Hepatocyte (in vitro differentiated cells): ENCODE measurements at regions not wholly inside any gene's neighbourhood (a gene's known extent, or its start where the extent isn't known, plus 50 kb on each side); places are given as distances from the start of the nearest gene placed in this dataset.

Source experiments
- DNase-seq: peaks from one replicate; pipeline ENCODE4 v3.0.0-alpha.2; 2016; ENCODE audit warnings: low spot score
- H2AFZ ChIP-seq: fragments of 200-600 bp; sonication (generic); 2 replicates; pipeline ENCODE4 v1.6.0; 2016; ENCODE audit warnings: antibody characterized with exemption, mild to moderate bottlenecking
- H3K27ac ChIP-seq: fragments of 200-600 bp; sonication (generic); 2 replicates; pipeline ENCODE4 v1.5.1; 2016; ENCODE audit warnings: mild to moderate bottlenecking
- H3K27me3 ChIP-seq: fragments of 200-600 bp; sonication (generic); 2 replicates; pipeline ENCODE4 v1.6.1; 2016
- H3K36me3 ChIP-seq: fragments of 200-600 bp; sonication (generic); replicated peaks from 2 replicates; pipeline ENCODE4 v1.5.1; 2016; ENCODE audit warnings: low read depth; ENCODE audit not compliant: insufficient read depth
- H3K4me1 ChIP-seq: fragments of 200-600 bp; sonication (generic); 2 replicates; pipeline ENCODE4 v1.5.1; 2016; ENCODE audit warnings: mild to moderate bottlenecking, moderate library complexity; ENCODE audit not compliant: insufficient read depth
- H3K4me2 ChIP-seq: fragments of 200-600 bp; sonication (generic); 2 replicates; pipeline ENCODE4 v1.6.0; 2016
- H3K4me3 ChIP-seq: fragments of 200-600 bp; sonication (generic); 2 replicates; pipeline ENCODE4 v1.5.1; 2016; ENCODE audit warnings: mild to moderate bottlenecking
- H3K79me2 ChIP-seq: fragments of 200-600 bp; sonication (generic); 2 replicates; pipeline ENCODE4 v1.6.0; 2017; ENCODE audit warnings: mild to moderate bottlenecking
- H3K9me2 ChIP-seq: fragments of 200-600 bp; sonication (generic); replicated peaks from 2 replicates; pipeline ENCODE4 v1.6.0; 2017; ENCODE audit warnings: mild to moderate bottlenecking; ENCODE audit not compliant: insufficient read depth
- H3K9me3 ChIP-seq: fragments of 200-600 bp; sonication (generic); 2 replicates; pipeline ENCODE4 v1.5.1; 2016; ENCODE audit warnings: low read depth, mild to moderate bottlenecking
- H4K20me1 ChIP-seq: fragments of 200-600 bp; sonication (generic); 2 replicates; pipeline ENCODE4 v1.6.0; 2016; ENCODE audit warnings: mild to moderate bottlenecking; ENCODE audit not compliant: insufficient read depth, poor library complexity, severe bottlenecking
- CTCF ChIP-seq: fragments of 200-600 bp; sonication (generic); IDR thresholded peaks from 2 replicates; pipeline ENCODE4 v1.5.1; 2016; ENCODE audit warnings: antibody characterized with exemption, mild to moderate bottlenecking; ENCODE audit not compliant: poor library complexity
- EZH2 ChIP-seq: fragments of 200-600 bp; sonication (generic); IDR thresholded peaks from 2 replicates; pipeline ENCODE4 v1.6.1; 2016; ENCODE audit warnings: antibody characterized with exemption, mild to moderate bottlenecking, borderline replicate concordance
- EZH2phosphoT487 ChIP-seq: fragments of 200-600 bp; sonication (generic); IDR thresholded peaks from one replicate; pipeline ENCODE4 v1.6.1; 2018; ENCODE audit warnings: antibody characterized with exemption, mild to moderate bottlenecking, low read depth, moderate library complexity; ENCODE audit not compliant: unreplicated experiment, severe bottlenecking
- WGBS: methylation state at CpG from one replicate; pipeline ENCODE4 v1.1.6; 2016; ENCODE audit warnings: low lambda C conversion rate; ENCODE audit errors: missing lambda C conversion rate; 5-methylcytosine and 5-hydroxymethylcytosine counted together

GRCh38 chr10:52703451-52703850, 69.1 kb downstream of the MBL2 start:
- no peak overlapping the region for H3K4me3 ChIP-seq
- H4K20me1 ChIP-seq, result no peaks in the 10 kb centered on the region
- no peaks in the 10 kb centered on the region for H3K79me2 ChIP-seq
- H3K27ac ChIP-seq, result no peak overlapping the region
- TF ChIP-seq EZH2phosphoT487, result no peak
- no peak for TF ChIP-seq CTCF
- no peak for TF ChIP-seq EZH2
- no peaks in the 10 kb centered on the region for H3K4me1 ChIP-seq
- no peaks in the 10 kb centered on the region for H3K36me3 ChIP-seq
- WGBS, result 82% methylated on average over 3 of the region's 3 CpGs
- H3K9me2 ChIP-seq, result no peaks in the 10 kb centered on the region
- no peaks in the 10 kb centered on the region for H3K9me3 ChIP-seq
- DNase-seq, result no peak
- no peak overlapping the region for H2AFZ ChIP-seq
- no peak overlapping the region for H3K4me2 ChIP-seq
- H3K27me3 ChIP-seq, result no peaks in the 10 kb centered on the region

GRCh38 chr10:52703898-52704297, 68.7 kb downstream of the MBL2 start:
- no peak for DNase-seq
- Histone ChIP-seq H3K4me1 (no peaks in the 10 kb centered on the region), H3K79me2 (no peaks in the 10 kb centered on the region), H3K27ac (no peak overlapping the region), H3K27me3 (no peaks in the 10 kb centered on the region), H2AFZ (no peak overlapping the region), H3K9me3 (no peaks in the 10 kb centered on the region), H3K9me2 (no peaks in the 10 kb centered on the region), H3K4me3 (no peak overlapping the region), H3K36me3 (no peaks in the 10 kb centered on the region), H4K20me1 (no peaks in the 10 kb centered on the region), H3K4me2 (no peak overlapping the region)
- 53% methylated on average over 4 of the region's 4 CpGs for WGBS
- TF ChIP-seq EZH2phosphoT487 (no peak), EZH2 (no peak), CTCF (no peak)

GRCh38 chr10:52706332-52707070, 66.1 kb downstream of the MBL2 start:
- no peaks in the 10 kb centered on the region for H3K4me1 ChIP-seq
- no peaks in the 10 kb centered on the region for H3K9me3 ChIP-seq
- no peak for DNase-seq
- H3K4me2 ChIP-seq, result no peak overlapping the region
- WGBS, result 84% methylated on average over 4 of the region's 4 CpGs
- H3K79me2 ChIP-seq, result no peaks in the 10 kb centered on the region
- H3K36me3 ChIP-seq, result no peaks in the 10 kb centered on the region
- H4K20me1 ChIP-seq, result no peaks in the 10 kb centered on the region
- H3K4me3 ChIP-seq, result no peak overlapping the region
- H3K27ac ChIP-seq, result no peak overlapping the region
- no peaks in the 10 kb centered on the region for H3K9me2 ChIP-seq
- no peak overlapping the region for H2AFZ ChIP-seq
- no peak for TF ChIP-seq CTCF
- no peak for TF ChIP-seq EZH2
- TF ChIP-seq EZH2phosphoT487, result no peak
- H3K27me3 ChIP-seq, result no peaks in the 10 kb centered on the region
